Transverse colon (tissue), 4 donors: ENCODE measurements at regions not wholly inside any gene's neighbourhood (a gene's known extent, or its start where the extent isn't known, plus 50 kb on each side); places are given as distances from the start of the nearest gene placed in this dataset.
"Not testable (repeated sequence)": the region's sequence is repeated elsewhere in the genome, so short reads cannot be mapped to it uniquely, and the experiment has no call there.

ENCODE experiments used
- DNase-seq: peaks from one replicate; pipeline ENCODE4 v3.0.0-alpha.2; 2019
- H3K27ac ChIP-seq, 4 donors: fragments of 200-600 bp; sonication (generic); 2 replicates each; pipeline ENCODE4 v1.5.1; 2016 to 2018; ENCODE audit warnings: inconsistent platforms in 4 of 4
- H3K27me3 ChIP-seq: fragments of 200-600 bp; sonication (generic); 2 replicates; pipeline ENCODE4 v1.5.1; 2017; ENCODE audit warnings: inconsistent platforms
- H3K36me3 ChIP-seq, 4 donors: fragments of 200-600 bp; sonication (generic); 2 replicates each; pipeline ENCODE4 v1.5.1; 2017 to 2019; ENCODE audit warnings: inconsistent platforms in 4 of 4
- H3K4me1 ChIP-seq, 4 donors: fragments of 200-600 bp; sonication (generic); 2 replicates each; pipeline ENCODE4 v1.5.1; 2017 to 2020; ENCODE audit warnings: inconsistent platforms in 4 of 4
- H3K4me3 ChIP-seq, 4 donors: fragments of 200-600 bp; sonication (generic); 1 replicate in 1 of 4; 2 replicates in 3 of 4; pipeline versions ENCODE4 v1.5.1 to v1.6.1; 2017 to 2019; ENCODE audit warnings: inconsistent platforms in 4 of 4
- H3K9me3 ChIP-seq, 2 donors: fragments of 200-600 bp; sonication (generic); 2 replicates each; pipeline ENCODE4 v1.5.1; 2017 to 2019; ENCODE audit warnings: inconsistent platforms in 2 of 2
- EP300 ChIP-seq: sonication (generic); formaldehyde crosslinking; IDR thresholded peaks from one replicate; pipeline ENCODE4 v1.6.1; 2017; ENCODE audit warnings: antibody characterized with exemption, low read depth
- POLR2A ChIP-seq: fragments of 450-650 bp; IDR thresholded peaks from one replicate; pipeline ENCODE4 v1.6.1; 2016; ENCODE audit warnings: antibody characterized with exemption, mild to moderate bottlenecking, moderate library complexity
- POLR2AphosphoS5 ChIP-seq, 3 donors: sonication (generic); formaldehyde crosslinking; IDR thresholded peaks; one replicate each; pipeline ENCODE4 v1.6.1; 2016; ENCODE audit warnings: antibody characterized with exemption in 3 of 3
- WGBS, 2 donors: methylation state at CpG; one replicate each; pipeline ENCODE4 v1.1.5; 2018; ENCODE audit warnings: low coverage in 1 of 2; 5-methylcytosine and 5-hydroxymethylcytosine counted together
- in situ Hi-C, 4 donors: fragments of 200-750 bp; cut with MboI; loops; one replicate each; pipeline versions ENCODE4 v1.15.0 to v1.15.1; 2017; ENCODE audit warnings: low sequenced_read_pairs in 3 of 4, low pct_ligation_motif_present in 1 of 4, low pct_unique_long_range_greater_than_20kb in 1 of 4
- intact Hi-C: fragments of 100-400 bp; cut with DNase I; formaldehyde crosslinking; loops from one replicate; pipeline ENCODE4 v1.15.1; 2023; ENCODE audit warnings: low total_unique reads
- TF ChIP-seq, protein P1 (sequence below), 5 experiments: fragments of 200-600 bp in 3 of 5; fragments of 450-650 bp in 2 of 5; sonication (generic) in 3 of 5; IDR thresholded peaks; 1 replicate in 2 of 5; 2 replicates in 3 of 5; pipeline ENCODE4 v1.5.1; 2016 to 2017; ENCODE audit warnings: antibody characterized with exemption in 5 of 5, inconsistent platforms in 3 of 5, mild to moderate bottlenecking in 2 of 5, moderate library complexity in 1 of 5

DNA sequence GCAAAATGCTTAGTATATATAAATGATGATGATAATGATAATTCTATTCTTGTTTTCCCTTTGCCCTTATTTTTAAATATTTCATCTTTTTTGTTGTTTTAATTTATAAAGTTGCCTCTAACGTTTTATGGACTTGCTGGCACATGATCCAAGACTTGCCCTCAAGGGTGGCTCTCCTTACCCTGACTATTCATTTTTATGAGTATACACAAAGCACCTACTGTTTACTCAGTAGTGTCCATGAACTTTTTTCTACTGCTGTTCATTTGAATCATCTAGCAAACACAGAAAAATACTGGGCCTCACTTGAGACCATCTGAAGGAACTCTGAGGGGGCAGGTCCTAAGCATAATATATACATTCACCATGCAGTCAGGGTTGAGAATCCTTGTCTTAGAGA lies 276.2 kb downstream of the AACS start:
- Histone ChIP-seq H3K36me3 (no peaks in the 10 kb centered on the region), H3K4me3 (no peak overlapping the region), H3K27me3 (no peaks in the 10 kb centered on the region), H3K27ac (peak overlapping the region; percentile 31 to 76 (median 63)), H3K9me3 (no peaks in the 10 kb centered on the region), H3K4me1 (peaks cover 0 to 20% (median 13%) of the 10 kb centered on the region in 4 donors)
- in situ Hi-C loops: loop anchor here in 1 of 4 donors (10.0 kb wide), 1 partner anchor 53 kb away; no protein-coding TSS in a partner anchor
- DNase-seq: no peak
- no peak for TF ChIP-seq EP300
- TF ChIP-seq POLR2AphosphoS5 (IDR thresholded peaks at IDR 0.05): no peak
- no peak for TF ChIP-seq POLR2A
- TF ChIP-seq, protein P1, sequence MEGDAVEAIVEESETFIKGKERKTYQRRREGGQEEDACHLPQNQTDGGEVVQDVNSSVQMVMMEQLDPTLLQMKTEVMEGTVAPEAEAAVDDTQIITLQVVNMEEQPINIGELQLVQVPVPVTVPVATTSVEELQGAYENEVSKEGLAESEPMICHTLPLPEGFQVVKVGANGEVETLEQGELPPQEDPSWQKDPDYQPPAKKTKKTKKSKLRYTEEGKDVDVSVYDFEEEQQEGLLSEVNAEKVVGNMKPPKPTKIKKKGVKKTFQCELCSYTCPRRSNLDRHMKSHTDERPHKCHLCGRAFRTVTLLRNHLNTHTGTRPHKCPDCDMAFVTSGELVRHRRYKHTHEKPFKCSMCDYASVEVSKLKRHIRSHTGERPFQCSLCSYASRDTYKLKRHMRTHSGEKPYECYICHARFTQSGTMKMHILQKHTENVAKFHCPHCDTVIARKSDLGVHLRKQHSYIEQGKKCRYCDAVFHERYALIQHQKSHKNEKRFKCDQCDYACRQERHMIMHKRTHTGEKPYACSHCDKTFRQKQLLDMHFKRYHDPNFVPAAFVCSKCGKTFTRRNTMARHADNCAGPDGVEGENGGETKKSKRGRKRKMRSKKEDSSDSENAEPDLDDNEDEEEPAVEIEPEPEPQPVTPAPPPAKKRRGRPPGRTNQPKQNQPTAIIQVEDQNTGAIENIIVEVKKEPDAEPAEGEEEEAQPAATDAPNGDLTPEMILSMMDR (IDR thresholded peaks at IDR 0.05): no peak
- 23 to 25% methylated on average over 1 of the region's 1 CpG for WGBS, 2 donors
- intact Hi-C loops: no loop called here

DNA sequence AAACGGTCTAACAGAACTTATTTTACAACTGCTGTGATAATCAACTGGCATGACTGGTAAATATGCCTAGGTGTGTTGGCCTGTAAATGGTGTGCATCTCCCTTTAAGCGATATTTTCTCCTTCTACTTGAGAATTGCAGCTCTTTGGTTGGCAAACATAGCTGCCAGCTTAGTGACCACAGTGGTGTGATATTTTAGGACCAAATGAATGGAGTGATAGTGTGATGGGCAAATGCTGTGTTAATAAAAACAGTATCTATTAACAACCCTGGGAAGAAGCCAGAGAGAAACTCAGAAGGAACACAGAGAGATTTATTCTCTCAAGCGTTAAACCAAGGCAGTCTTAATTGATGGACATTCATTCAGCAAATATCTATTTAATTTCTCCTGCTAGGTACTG lies 278.4 kb downstream of the AACS start:
- H3K36me3 ChIP-seq: no peaks in the 10 kb centered on the region
- intact Hi-C loops (no loop called here), in situ Hi-C loops (loop anchor here in 1 of 4 donors (10.0 kb wide), 1 partner anchor 51 kb away; no protein-coding TSS in a partner anchor)
- H3K27me3 ChIP-seq: no peaks in the 10 kb centered on the region
- no peak overlapping the region for H3K4me3 ChIP-seq
- no peak for DNase-seq
- TF ChIP-seq EP300: no peak
- TF ChIP-seq POLR2A: no peak
- TF ChIP-seq, protein P1 (IDR thresholded peaks at IDR 0.05): no peak
- no peak for TF ChIP-seq POLR2AphosphoS5 (IDR thresholded peaks at IDR 0.05)
- H3K27ac ChIP-seq: no peak overlapping the region
- no peaks in the 10 kb centered on the region for H3K9me3 ChIP-seq
- peaks cover 0 to 20% (median 13%) of the 10 kb centered on the region in 4 donors for H3K4me1 ChIP-seq
- WGBS, 2 donors: 78 to 85% methylated on average over 3 of the region's 3 CpGs

DNA sequence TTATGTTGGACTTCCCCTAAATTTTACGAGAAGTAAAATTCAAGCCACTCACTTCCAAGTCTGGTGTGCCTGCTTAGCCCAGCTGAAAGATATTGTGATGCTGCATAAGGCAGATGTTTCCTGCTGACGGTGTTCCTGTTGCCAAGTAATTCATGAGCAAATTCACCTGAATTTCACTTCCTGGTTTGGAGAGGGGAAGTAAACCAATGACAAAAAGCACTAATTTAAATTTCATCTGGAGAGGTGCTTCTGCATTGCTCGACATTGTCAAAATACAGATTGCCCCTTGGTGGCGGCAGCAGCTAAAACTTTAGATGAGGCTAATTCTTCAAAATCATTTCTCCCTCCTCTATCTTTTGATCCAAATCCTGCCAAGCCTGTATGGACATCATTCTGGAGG lies 281.1 kb downstream of the AACS start:
- H3K9me3 ChIP-seq: no peaks in the 10 kb centered on the region
- TF ChIP-seq, protein P1 (IDR thresholded peaks at IDR 0.05): no peak
- TF ChIP-seq EP300 (no peak), POLR2A (no peak), POLR2AphosphoS5 (IDR thresholded peaks at IDR 0.05) (no peak)
- H3K36me3 ChIP-seq: no peaks in the 10 kb centered on the region
- H3K4me3 ChIP-seq: no peak overlapping the region
- H3K4me1 ChIP-seq: peaks cover 0 to 8% (median 4%) of the 10 kb centered on the region in 4 donors
- intact Hi-C loops: no loop called here
- in situ Hi-C loops: loop anchor here in 1 of 4 donors (10.0 kb wide), 1 partner anchor 48 kb away; no protein-coding TSS in a partner anchor
- no peak overlapping the region for H3K27ac ChIP-seq
- WGBS, 2 donors: 16 to 25% methylated on average over 2 to 4 of the region's 4 CpGs
- DNase-seq: no peak
- H3K27me3 ChIP-seq: no peaks in the 10 kb centered on the region

DNA sequence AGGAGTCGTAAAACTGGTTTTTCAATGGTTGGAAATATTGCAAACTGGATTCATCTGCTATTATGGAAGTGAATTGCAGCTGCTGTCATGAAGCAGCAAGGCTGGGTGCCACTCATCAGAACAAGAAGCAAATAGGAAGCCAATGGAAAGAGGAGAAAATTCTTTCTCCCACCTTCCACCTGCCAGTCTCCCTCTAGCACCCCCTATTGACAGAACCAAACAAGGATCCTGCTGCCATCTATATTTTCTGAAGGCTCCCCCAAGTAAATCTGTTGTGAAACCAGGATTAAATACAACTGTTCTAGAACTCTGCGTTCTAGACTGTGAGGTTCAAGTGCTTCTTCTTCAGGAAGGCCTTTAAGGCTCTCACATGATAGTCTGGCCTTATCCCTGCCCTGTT lies 286.6 kb downstream of the AACS start:
- in situ Hi-C loops: no loop called here
- intact Hi-C loops: no loop called here
- H3K27ac ChIP-seq: no peak overlapping the region
- no peak overlapping the region for H3K4me3 ChIP-seq
- H3K36me3 ChIP-seq: no peaks in the 10 kb centered on the region
- no peaks in the 10 kb centered on the region for H3K4me1 ChIP-seq
- H3K27me3 ChIP-seq: no peaks in the 10 kb centered on the region
- 80% methylated on average over 2 of the region's 2 CpGs; no CpG with 5 or more reads in 1 of the 2 donors for WGBS, 2 donors
- no peak for TF ChIP-seq POLR2AphosphoS5 (IDR thresholded peaks at IDR 0.05)
- TF ChIP-seq, protein P1 (IDR thresholded peaks at IDR 0.05): no peak
- H3K9me3 ChIP-seq: peaks cover 0 to 6% of the 10 kb centered on the region in 2 donors
- DNase-seq: no peak

DNA sequence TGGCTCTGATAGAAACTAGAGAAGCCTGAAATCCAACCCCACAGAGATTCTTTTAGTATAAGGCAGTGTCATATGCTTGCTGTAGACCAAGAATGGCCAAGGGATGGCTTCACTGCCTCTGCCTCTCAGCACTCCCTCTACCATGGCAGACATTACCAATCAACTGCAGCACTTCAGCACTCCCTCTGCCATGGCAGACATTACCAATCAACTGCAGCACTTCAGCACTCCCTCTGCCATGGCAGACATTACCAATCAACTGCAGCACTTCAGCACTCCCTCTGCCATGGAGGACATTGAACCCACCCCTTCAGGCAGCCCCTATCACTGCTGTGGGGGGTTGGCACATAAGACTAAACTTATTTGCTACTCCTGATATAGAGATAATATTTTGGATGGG lies 287.8 kb downstream of the AACS start:
- H3K9me3 ChIP-seq, H3K4me3 ChIP-seq, in situ Hi-C loops, H3K36me3 ChIP-seq, intact Hi-C loops, DNase-seq, H3K27ac ChIP-seq, H3K27me3 ChIP-seq, H3K4me1 ChIP-seq: not testable (repeated sequence)
